OCI-LY7 (cell line): ENCODE measurements at regions not wholly inside any gene's neighbourhood (a gene's known extent, or its start where the extent isn't known, plus 50 kb on each side); places are given as distances from the start of the nearest gene placed in this dataset.

ENCODE experiments used
- EZH2phosphoT487 ChIP-seq: fragments of 200-600 bp; sonication (generic); IDR thresholded peaks from 2 replicates; pipeline ENCODE4 v1.6.1; 2018; ENCODE audit warnings: low read depth, borderline replicate concordance, mild to moderate bottlenecking, mixed run types, antibody characterized with exemption, low read length, moderate library complexity, mixed read lengths
- TF ChIP-seq, protein P1 (sequence below): fragments of 200-600 bp; sonication (generic); conservative IDR thresholded peaks from 2 replicates; pipeline ENCODE4 v1.5.1; 2014; ENCODE audit warnings: mild to moderate bottlenecking, antibody characterized with exemption, low read length, moderate library complexity, mixed read lengths

DNA sequence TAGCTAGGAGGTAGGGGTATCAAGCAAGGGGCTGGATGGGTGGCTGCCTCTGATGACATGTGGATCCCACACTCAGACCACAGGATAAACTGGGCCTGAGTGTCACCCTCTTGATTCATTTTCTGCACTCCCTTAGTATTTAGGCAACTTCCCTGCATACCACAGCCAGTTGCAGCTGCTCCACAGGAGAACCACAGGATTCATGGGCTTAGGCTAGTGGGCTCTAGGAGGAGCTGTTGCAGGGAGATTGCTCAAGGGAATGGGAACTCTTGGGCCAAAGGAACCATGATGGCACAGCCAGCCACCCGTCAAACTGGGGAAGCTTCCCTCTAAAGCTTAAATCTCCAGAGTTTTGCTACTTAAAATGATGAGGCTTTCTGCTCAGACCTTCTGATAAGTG is 269.7 kb upstream of the ASIC2 start:
- TF ChIP-seq, protein P1, sequence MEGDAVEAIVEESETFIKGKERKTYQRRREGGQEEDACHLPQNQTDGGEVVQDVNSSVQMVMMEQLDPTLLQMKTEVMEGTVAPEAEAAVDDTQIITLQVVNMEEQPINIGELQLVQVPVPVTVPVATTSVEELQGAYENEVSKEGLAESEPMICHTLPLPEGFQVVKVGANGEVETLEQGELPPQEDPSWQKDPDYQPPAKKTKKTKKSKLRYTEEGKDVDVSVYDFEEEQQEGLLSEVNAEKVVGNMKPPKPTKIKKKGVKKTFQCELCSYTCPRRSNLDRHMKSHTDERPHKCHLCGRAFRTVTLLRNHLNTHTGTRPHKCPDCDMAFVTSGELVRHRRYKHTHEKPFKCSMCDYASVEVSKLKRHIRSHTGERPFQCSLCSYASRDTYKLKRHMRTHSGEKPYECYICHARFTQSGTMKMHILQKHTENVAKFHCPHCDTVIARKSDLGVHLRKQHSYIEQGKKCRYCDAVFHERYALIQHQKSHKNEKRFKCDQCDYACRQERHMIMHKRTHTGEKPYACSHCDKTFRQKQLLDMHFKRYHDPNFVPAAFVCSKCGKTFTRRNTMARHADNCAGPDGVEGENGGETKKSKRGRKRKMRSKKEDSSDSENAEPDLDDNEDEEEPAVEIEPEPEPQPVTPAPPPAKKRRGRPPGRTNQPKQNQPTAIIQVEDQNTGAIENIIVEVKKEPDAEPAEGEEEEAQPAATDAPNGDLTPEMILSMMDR, result no peak
- no peak for TF ChIP-seq EZH2phosphoT487
